ENCODE measurements at regions not wholly inside any gene's neighbourhood (a gene's known extent, or its start where the extent isn't known, plus 50 kb on each side); places are given as distances from the start of the nearest gene placed in this dataset.
"Not testable (repeated sequence)": the region's sequence is repeated elsewhere in the genome, so short reads cannot be mapped to it uniquely, and the experiment has no call there.

DNA sequence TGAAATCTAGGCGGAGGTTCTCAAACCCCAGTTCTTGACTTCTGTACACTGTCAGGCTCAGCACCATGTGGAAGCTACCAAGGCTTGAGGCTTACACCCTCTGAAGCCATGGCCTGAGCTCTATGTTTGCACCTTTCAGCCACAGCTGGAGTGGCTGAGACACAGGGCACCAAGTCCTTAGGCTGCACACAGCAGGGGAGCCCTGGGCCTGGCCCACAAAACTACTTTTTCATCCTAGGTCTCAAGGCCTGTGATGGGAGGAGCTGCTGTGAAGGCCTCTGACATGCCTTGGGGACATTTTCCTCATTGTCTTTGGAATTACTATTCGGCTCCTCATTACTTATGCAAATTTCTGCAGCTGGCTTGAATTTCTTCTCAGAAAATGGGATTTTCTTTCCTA lies 503.2 kb upstream of the PCDH20 start:
- H3K4me3 Mint-ChIP-seq, result no peak overlapping the region
- H3K27me3 Mint-ChIP-seq, result no peaks in the 10 kb centered on the region
- no peak overlapping the region for H3K27ac Mint-ChIP-seq
- DNase-seq (ENCODE audit: low spot score in 2 of 2) (no peak), ATAC-seq (ENCODE audit: low read depth) (no peak)
- no peaks in the 10 kb centered on the region for H3K4me1 Mint-ChIP-seq
- H3K36me3 Mint-ChIP-seq, result no peaks in the 10 kb centered on the region
- H3K9me3 Mint-ChIP-seq, result peaks cover 9% of the 10 kb centered on the region

DNA sequence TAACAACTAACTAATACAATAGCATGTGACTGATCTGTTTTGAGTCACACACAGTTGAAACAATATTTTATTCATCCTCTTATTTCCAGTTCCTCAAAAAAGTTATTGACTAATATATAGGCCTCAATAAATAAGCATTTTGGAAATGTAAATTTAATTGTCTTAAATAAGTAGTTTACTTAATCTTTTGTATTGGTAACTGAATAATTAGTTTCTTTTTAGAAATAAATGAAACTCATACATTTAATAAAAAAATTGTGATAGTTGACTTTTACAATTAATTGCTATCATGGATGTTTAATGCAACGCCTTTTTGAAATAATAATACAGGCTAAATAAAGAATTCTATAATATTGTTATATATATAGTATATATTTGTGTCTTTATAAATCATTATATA lies 500.8 kb upstream of the PCDH20 start:
- no peaks in the 10 kb centered on the region for H3K36me3 Mint-ChIP-seq
- ATAC-seq (ENCODE audit: low read depth) (no peak), DNase-seq (ENCODE audit: low spot score in 2 of 2) (no peak)
- no peak overlapping the region for H3K27ac Mint-ChIP-seq
- H3K4me3 Mint-ChIP-seq, result no peak overlapping the region
- H3K27me3 Mint-ChIP-seq, result no peaks in the 10 kb centered on the region
- H3K9me3 Mint-ChIP-seq, result peaks cover 3% of the 10 kb centered on the region
- no peaks in the 10 kb centered on the region for H3K4me1 Mint-ChIP-seq

DNA sequence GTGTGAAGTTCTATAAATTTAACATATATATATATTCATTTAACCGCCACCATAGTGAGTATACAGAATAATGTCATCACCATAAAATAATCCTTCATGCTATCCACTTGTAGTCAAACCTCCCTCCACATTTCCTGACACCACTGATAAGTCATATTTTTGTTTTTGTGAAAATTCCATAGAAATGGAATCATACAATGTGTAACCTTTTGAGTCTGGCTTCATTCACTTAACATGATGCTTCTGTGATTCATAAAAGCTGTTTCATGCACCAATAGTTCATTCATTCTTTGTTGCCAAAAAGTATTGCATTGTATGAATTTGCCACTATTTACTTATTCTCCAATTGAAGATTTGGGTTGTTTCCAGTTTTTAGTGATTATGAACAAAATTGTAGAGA lies 497.5 kb upstream of the PCDH20 start:
- Mint-ChIP-seq H3K9me3 (peaks cover 3% of the 10 kb centered on the region), H3K4me1 (no peaks in the 10 kb centered on the region), H3K27me3 (no peaks in the 10 kb centered on the region), H3K4me3 (no peak overlapping the region), H3K27ac (no peak overlapping the region), H3K36me3 (no peaks in the 10 kb centered on the region)
- no peak for ATAC-seq (ENCODE audit: low read depth)
- DNase-seq (ENCODE audit: low spot score in 2 of 2), result no peak

- DNase-seq (ENCODE audit: low spot score in 2 of 2) (no peak), ATAC-seq (ENCODE audit: low read depth) (no peak)
- H3K9me3 Mint-ChIP-seq, result peaks cover 3% of the 10 kb centered on the region
- no peak overlapping the region for H3K4me3 Mint-ChIP-seq
- no peaks in the 10 kb centered on the region for H3K36me3 Mint-ChIP-seq
- H3K27ac Mint-ChIP-seq, result no peak overlapping the region
- H3K27me3 Mint-ChIP-seq, result no peaks in the 10 kb centered on the region
- no peaks in the 10 kb centered on the region for H3K4me1 Mint-ChIP-seq
Observed at GRCh38 chr13:61908906-61909615, 493.4 kb upstream of the PCDH20 start.

DNA sequence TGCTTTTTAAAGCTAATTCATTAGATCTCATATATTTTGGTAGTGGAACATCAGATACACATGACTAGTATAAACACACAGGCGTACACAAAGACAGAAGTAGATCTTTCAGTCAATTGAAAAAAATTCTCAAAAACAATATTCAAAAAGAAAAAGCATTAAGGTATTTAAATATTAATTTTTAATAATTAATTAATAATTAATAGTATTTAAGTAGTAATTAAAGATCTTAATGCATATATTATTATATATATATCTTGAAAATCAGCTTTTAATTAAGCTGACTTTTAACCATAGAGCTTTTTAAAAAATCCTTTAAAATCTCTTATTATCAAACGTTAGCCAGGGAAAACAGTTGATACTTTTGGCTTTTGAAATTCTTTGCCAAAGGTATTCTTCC lies 489.4 kb upstream of the PCDH20 start:
- H3K4me3 Mint-ChIP-seq, result no peak overlapping the region

DNA sequence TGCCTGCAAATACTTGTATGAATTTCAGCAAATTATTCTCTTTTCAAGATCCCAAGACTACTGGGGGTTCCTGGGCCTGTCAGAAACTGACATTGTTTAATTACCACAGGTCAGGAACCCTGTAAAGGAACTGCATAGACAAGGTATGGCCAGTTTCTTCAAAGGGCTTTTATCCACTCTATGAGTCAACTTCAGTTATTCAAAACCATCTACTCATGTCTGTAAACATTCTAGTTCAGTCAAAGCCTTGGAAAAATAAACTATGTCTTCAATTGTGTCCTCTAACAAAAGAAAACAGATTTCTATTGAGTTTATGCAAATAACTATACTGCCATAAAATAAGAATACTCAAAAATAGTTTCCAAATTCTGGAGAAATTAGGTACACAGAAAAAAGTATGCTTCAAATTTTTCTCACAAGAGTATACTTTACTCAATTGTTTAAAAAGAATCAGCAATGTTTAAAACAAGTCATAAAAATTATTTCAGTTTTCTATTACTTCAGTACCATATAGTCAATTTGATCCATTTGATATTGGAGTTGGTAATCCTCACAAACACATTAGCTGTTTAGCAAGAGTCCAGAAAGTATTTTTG lies 486.4 kb upstream of the PCDH20 start:
- Mint-ChIP-seq H3K4me1 (no peaks in the 10 kb centered on the region), H3K36me3 (no peaks in the 10 kb centered on the region), H3K27me3 (no peaks in the 10 kb centered on the region), H3K9me3 (no peaks in the 10 kb centered on the region), H3K27ac (no peak overlapping the region), H3K4me3 (no peak overlapping the region)
- DNase-seq (ENCODE audit: low spot score in 2 of 2), result no peak
- no peak for ATAC-seq (ENCODE audit: low read depth)

More for the DNA sequence above, 489.4 kb upstream of the PCDH20 start:
- Mint-ChIP-seq H3K36me3 (no peaks in the 10 kb centered on the region), H3K27ac (no peak overlapping the region), H3K27me3 (no peaks in the 10 kb centered on the region), H3K9me3 (peaks cover 2% of the 10 kb centered on the region), H3K4me1 (no peaks in the 10 kb centered on the region)
- ATAC-seq (ENCODE audit: low read depth), result no peak
- no peak for DNase-seq (ENCODE audit: low spot score in 2 of 2)

DNA sequence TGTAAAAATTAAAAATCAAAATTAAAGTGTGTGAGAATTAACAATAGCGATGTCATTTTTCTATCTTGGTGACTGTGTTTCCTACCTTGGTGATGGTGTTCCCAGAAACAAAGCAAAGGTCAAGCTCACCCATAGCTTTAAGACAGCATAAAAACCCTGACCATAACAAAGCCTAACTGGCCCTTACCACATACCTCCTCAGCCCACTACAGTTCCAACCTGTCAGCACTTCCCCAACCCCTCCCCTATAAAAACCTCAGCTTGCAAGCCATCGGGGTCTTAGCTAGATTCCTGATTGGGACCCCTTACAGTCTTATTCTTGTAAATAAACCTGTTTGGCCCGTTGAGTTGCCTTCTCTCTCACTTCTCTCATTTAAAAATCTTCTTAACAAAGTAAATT lies 484.4 kb upstream of the PCDH20 start:
- Mint-ChIP-seq H3K9me3 (no peaks in the 10 kb centered on the region), H3K4me3 (no peak overlapping the region), H3K27ac (no peak overlapping the region), H3K4me1 (no peaks in the 10 kb centered on the region), H3K27me3 (no peaks in the 10 kb centered on the region), H3K36me3 (no peaks in the 10 kb centered on the region)
- no peak for DNase-seq (ENCODE audit: low spot score in 2 of 2)
- no peak for ATAC-seq (ENCODE audit: low read depth)

GRCh38 chr13:61898207-61898606 lies 482.6 kb upstream of the PCDH20 start:
- DNase-seq (ENCODE audit: low spot score in 2 of 2), result no peak
- Mint-ChIP-seq H3K36me3 (no peaks in the 10 kb centered on the region), H3K9me3 (no peaks in the 10 kb centered on the region), H3K4me1 (no peaks in the 10 kb centered on the region), H3K27ac (no peak overlapping the region), H3K4me3 (no peak overlapping the region), H3K27me3 (no peaks in the 10 kb centered on the region)
- no peak for ATAC-seq (ENCODE audit: low read depth)

DNA sequence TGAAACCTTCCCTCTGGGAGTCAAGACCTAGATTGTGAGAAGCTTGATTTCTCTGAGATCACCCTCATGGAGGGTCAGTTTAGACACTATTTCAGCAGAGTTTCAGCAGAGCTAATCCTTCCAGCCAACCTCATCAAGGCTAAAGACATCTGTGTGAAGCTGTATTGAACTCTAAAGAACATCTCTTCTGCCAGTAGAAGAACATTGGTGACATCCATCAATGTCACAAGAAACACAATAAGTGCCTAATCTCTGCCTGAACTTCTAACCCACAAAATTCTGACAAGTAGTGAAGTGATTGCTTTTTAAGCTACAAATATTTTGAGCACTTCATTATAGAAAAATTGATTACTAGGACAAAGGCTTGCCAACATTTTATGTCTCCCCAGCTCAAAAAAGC lies 475.8 kb upstream of the PCDH20 start:
- Mint-ChIP-seq H3K4me1 (no peaks in the 10 kb centered on the region), H3K27me3 (no peaks in the 10 kb centered on the region), H3K9me3 (peaks cover 2% of the 10 kb centered on the region), H3K4me3 (no peak overlapping the region), H3K36me3 (no peaks in the 10 kb centered on the region), H3K27ac (no peak overlapping the region)
- ATAC-seq (ENCODE audit: low read depth), result no peak
- DNase-seq (ENCODE audit: low spot score in 2 of 2), result no peak

- H3K4me3 Mint-ChIP-seq, result no peak overlapping the region
- no peaks in the 10 kb centered on the region for H3K27me3 Mint-ChIP-seq
- DNase-seq (ENCODE audit: low spot score in 2 of 2) (no peak), ATAC-seq (ENCODE audit: low read depth) (no peak)
- no peaks in the 10 kb centered on the region for H3K36me3 Mint-ChIP-seq
- peaks cover 4% of the 10 kb centered on the region for H3K9me3 Mint-ChIP-seq
- H3K27ac Mint-ChIP-seq, result no peak overlapping the region
- H3K4me1 Mint-ChIP-seq, result no peaks in the 10 kb centered on the region
Observed at GRCh38 chr13:61884830-61885229, 469.2 kb upstream of the PCDH20 start.

DNA sequence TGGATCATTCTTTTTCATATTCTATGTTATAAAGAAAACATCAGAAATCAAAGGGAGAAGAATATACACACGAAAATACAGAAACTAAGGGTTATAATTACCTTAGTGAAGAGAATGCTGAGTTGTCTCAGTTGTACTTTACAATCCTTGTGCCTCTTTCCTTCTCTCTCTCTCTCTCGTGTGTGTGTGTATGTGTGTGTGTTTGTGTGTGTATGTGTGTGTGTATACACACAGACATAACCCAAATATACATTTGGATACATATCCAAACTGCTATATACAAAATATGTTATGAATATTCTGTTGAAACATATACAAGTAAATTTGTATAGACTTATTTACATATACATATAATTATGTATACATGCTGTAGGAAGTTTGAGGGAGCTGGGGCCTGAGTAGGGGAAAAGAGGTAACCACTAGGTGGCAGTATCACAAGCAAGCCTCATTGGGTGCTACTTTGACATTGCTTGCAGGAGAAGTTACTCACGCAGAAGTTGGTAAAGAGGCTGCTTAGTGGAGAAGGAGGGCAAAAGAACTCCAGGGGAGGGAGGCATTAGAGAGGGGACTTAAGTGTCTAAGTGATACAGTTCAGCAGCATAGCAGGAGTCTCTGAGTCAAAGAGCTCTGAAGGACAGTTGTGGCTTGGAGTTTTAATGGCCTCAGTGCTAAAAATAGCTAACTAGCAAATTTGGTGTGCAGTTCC lies 465.1 kb upstream of the PCDH20 start:
- no peak for ATAC-seq (ENCODE audit: low read depth)
- Mint-ChIP-seq H3K9me3 (peaks cover 18% of the 10 kb centered on the region), H3K36me3 (no peaks in the 10 kb centered on the region), H3K4me3 (no peak overlapping the region), H3K4me1 (no peaks in the 10 kb centered on the region), H3K27ac (no peak overlapping the region), H3K27me3 (no peaks in the 10 kb centered on the region)
- DNase-seq (ENCODE audit: low spot score in 2 of 2), result no peak

- H3K9me3 Mint-ChIP-seq, result peaks cover 18% of the 10 kb centered on the region
- ATAC-seq (ENCODE audit: low read depth), result not testable (repeated sequence)
Observed at GRCh38 chr13:61878565-61878964, 462.9 kb upstream of the PCDH20 start.

GRCh38 chr13:61874970-61875579 lies 459.4 kb upstream of the PCDH20 start:
- Mint-ChIP-seq H3K36me3 (no peaks in the 10 kb centered on the region), H3K27me3 (no peaks in the 10 kb centered on the region), H3K4me1 (no peaks in the 10 kb centered on the region), H3K9me3 (peaks cover 17% of the 10 kb centered on the region), H3K4me3 (no peak overlapping the region), H3K27ac (no peak overlapping the region)
- no peak for DNase-seq (ENCODE audit: low spot score in 2 of 2)
- ATAC-seq (ENCODE audit: low read depth), result no peak

More at GRCh38 chr13:61878565-61878964, 462.9 kb upstream of the PCDH20 start:
- not testable (repeated sequence) for H3K4me1 Mint-ChIP-seq; DNase-seq (ENCODE audit: low spot score in 2 of 2); H3K27ac Mint-ChIP-seq; H3K36me3 Mint-ChIP-seq; H3K4me3 Mint-ChIP-seq; H3K27me3 Mint-ChIP-seq

DNA sequence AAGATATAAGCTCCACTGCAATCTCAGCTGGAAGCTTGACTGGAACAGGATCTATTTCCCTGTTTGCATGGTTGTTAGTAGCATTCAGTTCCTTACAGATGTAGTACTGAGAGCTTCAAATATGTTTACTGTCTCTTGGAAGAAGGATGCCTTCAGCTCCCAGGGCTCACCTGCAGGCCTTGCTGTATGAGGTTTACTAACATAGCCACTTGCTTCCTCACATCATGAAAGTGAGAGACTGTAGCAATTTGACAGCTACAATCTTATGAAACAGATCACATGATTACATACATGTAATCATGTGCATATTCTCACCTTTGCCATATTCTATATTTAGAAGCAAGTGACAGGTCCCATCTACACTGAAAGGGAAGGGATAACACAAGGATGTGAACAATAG lies 458.1 kb upstream of the PCDH20 start:
- H3K9me3 Mint-ChIP-seq, result peaks cover 15% of the 10 kb centered on the region
- ATAC-seq (ENCODE audit: low read depth), result no peak
- no peak overlapping the region for H3K4me3 Mint-ChIP-seq
- H3K4me1 Mint-ChIP-seq, result no peaks in the 10 kb centered on the region
- DNase-seq (ENCODE audit: low spot score in 2 of 2), result no peak
- no peak overlapping the region for H3K27ac Mint-ChIP-seq
- H3K27me3 Mint-ChIP-seq, result no peaks in the 10 kb centered on the region
- H3K36me3 Mint-ChIP-seq, result no peaks in the 10 kb centered on the region

Data from memory B cell (primary cell).